ENCODE measurements at regions not wholly inside any gene's neighbourhood (a gene's known extent, or its start where the extent isn't known, plus 50 kb on each side); places are given as distances from the start of the nearest gene placed in this dataset.
"Not testable (repeated sequence)": the region's sequence is repeated elsewhere in the genome, so short reads cannot be mapped to it uniquely, and the experiment has no call there.

- no peak for DNase-seq
Measured at GRCh38 chr1:73842436-73842835, 355.5 kb downstream of the LRRIQ3 start.

GRCh38 chr1:73839922-73840321, 358.1 kb downstream of the LRRIQ3 start:
- no peak for DNase-seq

- DNase-seq = peak; percentile 53
Measured at GRCh38 chr1:73832276-73833181, 365.4 kb downstream of the LRRIQ3 start.

GRCh38 chr1:73827283-73827682, 370.7 kb downstream of the LRRIQ3 start:
- DNase-seq = not testable (repeated sequence)

- DNase-seq = no peak
Measured at GRCh38 chr1:73824065-73824464, 373.9 kb downstream of the LRRIQ3 start.

GRCh38 chr1:73821520-73821919, 376.5 kb downstream of the LRRIQ3 start:
- no peak for DNase-seq

GRCh38 chr1:73820843-73821242, 377.1 kb downstream of the LRRIQ3 start:
- DNase-seq = no peak

- peak; percentile 40 for DNase-seq
Measured at GRCh38 chr1:73813716-73814115, 384.3 kb downstream of the LRRIQ3 start.

- DNase-seq = no peak
Measured at GRCh38 chr1:73813236-73813635, 384.7 kb downstream of the LRRIQ3 start.

GRCh38 chr1:73811798-73812197, 386.2 kb downstream of the LRRIQ3 start:
- no peak for DNase-seq

- no peak for DNase-seq
Measured at GRCh38 chr1:73804935-73805334, 393.0 kb downstream of the LRRIQ3 start.

GRCh38 chr1:73803380-73803779, 394.6 kb downstream of the LRRIQ3 start:
- DNase-seq = no peak

- no peak for DNase-seq
Measured at GRCh38 chr1:73801912-73802429, 396.0 kb downstream of the LRRIQ3 start.

- no peak for DNase-seq
Measured at GRCh38 chr1:73800376-73800775, 397.6 kb downstream of the LRRIQ3 start.

- no peak for DNase-seq
Measured at GRCh38 chr1:73789965-73790364, 408.0 kb downstream of the LRRIQ3 start.

- no peak for DNase-seq
Measured at GRCh38 chr1:73784026-73784425, 413.9 kb downstream of the LRRIQ3 start.

GRCh38 chr1:73783352-73783751, 414.6 kb downstream of the LRRIQ3 start:
- DNase-seq = no peak

- DNase-seq = no peak
Measured at GRCh38 chr1:73782901-73783300, 415.1 kb downstream of the LRRIQ3 start.

GRCh38 chr1:73781251-73781650, 416.7 kb downstream of the LRRIQ3 start:
- DNase-seq = no peak

GRCh38 chr1:73778471-73778870, 419.5 kb downstream of the LRRIQ3 start:
- peak; percentile 29 for DNase-seq

- no peak for DNase-seq
Measured at GRCh38 chr1:73775896-73776295, 422.1 kb downstream of the LRRIQ3 start.

- no peak for DNase-seq
Measured at GRCh38 chr1:73772941-73773340, 425.0 kb downstream of the LRRIQ3 start.

GRCh38 chr1:73771396-73771795, 426.6 kb downstream of the LRRIQ3 start:
- DNase-seq = no peak

GRCh38 chr1:73770109-73770905, 427.7 kb downstream of the LRRIQ3 start:
- DNase-seq = no peak

Measured in right hindlimb (tissue), 1 donor.